Gastroesophageal sphincter (tissue), 4 donors: ENCODE measurements at regions not wholly inside any gene's neighbourhood (a gene's known extent, or its start where the extent isn't known, plus 50 kb on each side); places are given as distances from the start of the nearest gene placed in this dataset.
"Not testable (repeated sequence)": the region's sequence is repeated elsewhere in the genome, so short reads cannot be mapped to it uniquely, and the experiment has no call there.

ENCODE experiments used
- ATAC-seq: fragments of 150-250 bp; one replicate; pipeline ENCODE4 v1.9.1; 2016; ENCODE audit warnings: mild to moderate bottlenecking, moderate library complexity
- H3K27ac ChIP-seq, 4 donors: fragments of 200-600 bp; sonication (generic) in 3 of 4; 1 replicate in 3 of 4; 2 replicates in 1 of 4; pipeline ENCODE4 v1.5.1; 2016 to 2019
- H3K27me3 ChIP-seq: fragments of 200-600 bp; sonication (generic); one replicate; pipeline ENCODE4 v1.5.1; 2019
- H3K36me3 ChIP-seq, 2 donors: fragments of 200-600 bp; sonication (generic); one replicate each; pipeline ENCODE4 v1.5.1; 2019; ENCODE audit warnings: control low read depth in 1 of 2
- H3K4me1 ChIP-seq, 3 donors: fragments of 200-600 bp; sonication (generic); 1 replicate in 2 of 3; 2 replicates in 1 of 3; pipeline ENCODE4 v1.5.1; 2016 to 2019; ENCODE audit warnings: control low read depth in 2 of 3
- H3K4me3 ChIP-seq, 2 donors: fragments of 200-600 bp; sonication (generic); one replicate each; pipeline ENCODE4 v1.5.1; 2019; ENCODE audit warnings: mild to moderate bottlenecking in 1 of 2, moderate library complexity in 1 of 2
- H3K9me3 ChIP-seq, 3 donors: fragments of 200-600 bp; sonication (generic); one replicate each; pipeline ENCODE4 v1.5.1; 2017 to 2019; ENCODE audit warnings: control low read depth in 2 of 3
- EP300 ChIP-seq: sonication (generic); formaldehyde crosslinking; IDR thresholded peaks from one replicate; pipeline ENCODE4 v1.6.1; 2017; ENCODE audit warnings: antibody characterized with exemption, mild to moderate bottlenecking
- POLR2A ChIP-seq, 2 donors: fragments of 450-650 bp; IDR thresholded peaks; one replicate each; pipeline ENCODE4 v1.6.1; 2017; ENCODE audit warnings: antibody characterized with exemption in 2 of 2, mild to moderate bottlenecking in 2 of 2, moderate library complexity in 1 of 2
- POLR2AphosphoS5 ChIP-seq: sonication (generic); formaldehyde crosslinking; IDR thresholded peaks from one replicate; pipeline ENCODE4 v1.6.1; 2017; ENCODE audit warnings: antibody characterized with exemption
- WGBS, 2 donors: methylation state at CpG; one replicate each; pipeline ENCODE4 v1.1.5; 2018; ENCODE audit warnings: low coverage in 1 of 2; 5-methylcytosine and 5-hydroxymethylcytosine counted together
- TF ChIP-seq, protein P1 (sequence below), 4 experiments: fragments of 200-600 bp in 2 of 4; fragments of 450-650 bp in 2 of 4; sonication (generic) in 1 of 4; IDR thresholded peaks; one replicate each; pipeline ENCODE4 v1.5.1; 2017 to 2019; ENCODE audit warnings: antibody characterized with exemption in 4 of 4, mild to moderate bottlenecking in 2 of 4, moderate library complexity in 2 of 4

DNA sequence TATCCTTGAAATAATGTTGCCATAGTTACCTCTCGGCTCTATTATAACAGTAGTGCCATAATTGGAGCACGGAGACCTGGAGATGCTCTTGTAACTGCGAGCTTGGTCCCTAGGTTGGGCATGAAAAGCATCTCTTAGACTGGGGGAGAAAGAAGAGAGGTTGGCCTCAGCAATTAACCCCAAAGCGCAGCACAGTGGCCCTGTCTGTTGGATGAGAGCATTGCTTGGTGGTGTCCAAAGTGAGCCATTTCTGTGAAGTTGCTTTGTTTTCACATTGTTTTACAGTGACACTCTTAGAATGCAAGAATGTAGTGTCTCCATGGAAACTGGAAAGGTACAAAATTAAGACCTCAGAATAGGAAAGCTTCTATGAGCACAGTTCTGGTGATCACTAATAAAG is 660.7 kb upstream of the EEF2KMT start:
- WGBS, 2 donors = 77 to 91% methylated on average over 4 of the region's 4 CpGs
- TF ChIP-seq POLR2A (IDR thresholded peaks at IDR 0.05) (no peak), EP300 (no peak), POLR2AphosphoS5 (no peak)
- TF ChIP-seq, protein P1, sequence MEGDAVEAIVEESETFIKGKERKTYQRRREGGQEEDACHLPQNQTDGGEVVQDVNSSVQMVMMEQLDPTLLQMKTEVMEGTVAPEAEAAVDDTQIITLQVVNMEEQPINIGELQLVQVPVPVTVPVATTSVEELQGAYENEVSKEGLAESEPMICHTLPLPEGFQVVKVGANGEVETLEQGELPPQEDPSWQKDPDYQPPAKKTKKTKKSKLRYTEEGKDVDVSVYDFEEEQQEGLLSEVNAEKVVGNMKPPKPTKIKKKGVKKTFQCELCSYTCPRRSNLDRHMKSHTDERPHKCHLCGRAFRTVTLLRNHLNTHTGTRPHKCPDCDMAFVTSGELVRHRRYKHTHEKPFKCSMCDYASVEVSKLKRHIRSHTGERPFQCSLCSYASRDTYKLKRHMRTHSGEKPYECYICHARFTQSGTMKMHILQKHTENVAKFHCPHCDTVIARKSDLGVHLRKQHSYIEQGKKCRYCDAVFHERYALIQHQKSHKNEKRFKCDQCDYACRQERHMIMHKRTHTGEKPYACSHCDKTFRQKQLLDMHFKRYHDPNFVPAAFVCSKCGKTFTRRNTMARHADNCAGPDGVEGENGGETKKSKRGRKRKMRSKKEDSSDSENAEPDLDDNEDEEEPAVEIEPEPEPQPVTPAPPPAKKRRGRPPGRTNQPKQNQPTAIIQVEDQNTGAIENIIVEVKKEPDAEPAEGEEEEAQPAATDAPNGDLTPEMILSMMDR (IDR thresholded peaks at IDR 0.05) = no peak
- Histone ChIP-seq H3K27me3 (no peaks in the 10 kb centered on the region), H3K9me3 (no peaks in the 10 kb centered on the region), H3K4me3 (no peak overlapping the region), H3K36me3 (no peaks in the 10 kb centered on the region), H3K27ac (no peak overlapping the region), H3K4me1 (no peaks in the 10 kb centered on the region)
- ATAC-seq = no peak

GRCh38 chr16:5756969-5757368 is 659.4 kb upstream of the EEF2KMT start:
- ATAC-seq = no peak
- H3K36me3 ChIP-seq = no peaks in the 10 kb centered on the region
- 49 to 68% methylated on average over 3 to 5 of the region's 5 CpGs for WGBS, 2 donors
- H3K27ac ChIP-seq = no peak overlapping the region
- no peaks in the 10 kb centered on the region for H3K4me1 ChIP-seq
- H3K27me3 ChIP-seq = no peaks in the 10 kb centered on the region
- no peaks in the 10 kb centered on the region for H3K9me3 ChIP-seq
- TF ChIP-seq, protein P1 (IDR thresholded peaks at IDR 0.05) = no peak
- TF ChIP-seq EP300 (no peak), POLR2AphosphoS5 (no peak), POLR2A (IDR thresholded peaks at IDR 0.05) (no peak)
- no peak overlapping the region for H3K4me3 ChIP-seq

DNA sequence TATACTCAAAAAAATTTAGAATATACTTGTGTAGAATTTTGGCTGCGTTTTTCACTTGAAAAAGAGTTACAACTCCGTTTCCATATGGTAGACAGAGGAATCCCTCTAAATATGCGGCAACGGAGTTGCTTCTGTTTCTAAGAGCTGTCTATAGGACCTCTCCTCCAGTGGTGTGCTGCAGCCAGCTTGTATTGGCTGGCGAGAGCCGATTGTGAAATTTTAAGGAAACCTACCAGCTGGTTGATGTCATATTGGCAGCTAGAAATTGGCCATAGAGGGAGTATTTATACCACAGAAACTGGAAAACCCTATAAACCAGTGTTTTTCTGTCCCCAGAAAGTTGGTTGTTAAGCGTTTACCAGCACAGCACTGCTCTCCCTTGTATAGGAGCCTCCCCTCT is 655.8 kb upstream of the EEF2KMT start:
- Histone ChIP-seq H3K4me3 (no peak overlapping the region), H3K9me3 (peaks cover 0 to 5% (median 0%) of the 10 kb centered on the region in 3 donors), H3K27ac (no peak overlapping the region), H3K27me3 (peaks cover 8% of the 10 kb centered on the region), H3K36me3 (no peaks in the 10 kb centered on the region), H3K4me1 (no peaks in the 10 kb centered on the region)
- WGBS, 2 donors = 44 to 51% methylated on average over 2 to 7 of the region's 7 CpGs
- no peak for ATAC-seq
- TF ChIP-seq, protein P1 (IDR thresholded peaks at IDR 0.05) = no peak
- no peak for TF ChIP-seq EP300

GRCh38 chr16:5751216-5751615 is 653.6 kb upstream of the EEF2KMT start:
- no peak overlapping the region for H3K27ac ChIP-seq
- H3K4me1 ChIP-seq = no peaks in the 10 kb centered on the region
- peaks cover 8% of the 10 kb centered on the region for H3K27me3 ChIP-seq
- H3K9me3 ChIP-seq = peaks cover 0 to 5% (median 0%) of the 10 kb centered on the region in 3 donors
- H3K36me3 ChIP-seq = no peaks in the 10 kb centered on the region
- H3K4me3 ChIP-seq = no peak overlapping the region
- TF ChIP-seq POLR2A (IDR thresholded peaks at IDR 0.05) (no peak), EP300 (no peak), POLR2AphosphoS5 (no peak)
- TF ChIP-seq, protein P1 (IDR thresholded peaks at IDR 0.05) = no peak
- no peak for ATAC-seq
- WGBS, 2 donors = 64 to 95% methylated on average over 4 of the region's 4 CpGs

GRCh38 chr16:5750439-5750838 is 652.8 kb upstream of the EEF2KMT start:
- ATAC-seq, H3K4me3 ChIP-seq, H3K4me1 ChIP-seq, H3K9me3 ChIP-seq, H3K36me3 ChIP-seq, H3K27ac ChIP-seq, H3K27me3 ChIP-seq: not testable (repeated sequence)
- WGBS, 2 donors = 43% methylated on average over 4 of the region's 11 CpGs; no CpG with 5 or more reads in 1 of the 2 donors
